ENCODE measurements at regions not wholly inside any gene's neighbourhood (a gene's known extent, or its start where the extent isn't known, plus 50 kb on each side); places are given as distances from the start of the nearest gene placed in this dataset.

DNA sequence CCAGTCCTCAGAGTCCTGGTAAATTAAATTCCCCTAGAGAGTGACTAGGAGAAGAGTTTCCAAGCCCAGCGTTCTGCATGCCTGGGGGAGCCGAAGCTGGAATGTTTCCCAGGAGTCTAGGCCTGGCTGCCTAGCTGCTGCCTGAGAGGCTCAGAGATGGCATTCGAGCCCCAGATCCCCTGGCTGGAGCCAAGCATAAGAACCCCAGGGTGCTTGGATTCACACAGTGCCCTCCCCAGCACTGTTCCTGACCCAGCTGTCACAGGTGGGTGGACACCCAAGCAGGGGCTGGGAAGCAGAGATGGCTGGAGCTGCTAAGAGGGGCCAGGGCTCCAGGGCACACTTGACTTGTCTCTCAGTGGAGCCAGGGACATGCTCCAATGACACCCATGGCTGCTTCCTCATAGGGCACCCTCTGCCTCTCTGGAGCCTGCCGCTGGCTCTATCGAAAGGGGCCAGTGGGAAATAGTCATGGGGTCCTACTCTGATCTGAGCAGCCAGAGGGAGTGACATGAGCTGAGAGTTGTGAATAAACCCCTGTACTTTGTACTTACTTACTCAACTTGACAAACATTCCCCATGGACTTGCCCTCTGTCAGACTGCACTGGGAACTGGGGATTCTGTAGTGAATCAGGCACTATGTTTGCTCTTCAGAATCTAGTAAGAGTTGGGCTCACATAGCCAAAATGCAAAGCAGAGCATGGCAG lies 62.6 kb upstream of the XPA start:
- no peak overlapping the region for H3K4me3 ChIP-seq
- DNase-seq (ENCODE audit: low read depth in 1 of 2, low spot score in 1 of 2) = peak; percentile 11 to 70
- peak; percentile 82 to 92 for ATAC-seq
- H3K4me1 ChIP-seq = peaks cover 22% of the 10 kb centered on the region
- CTCF ChIA-PET = interaction anchor here (0.9 to 1.9 kb wide), 7 partner anchors 9 to 141 kb away, joined by 3 to 7 read pairs (median 4); no protein-coding TSS in a partner anchor
- WGBS (ENCODE audit: missing lambda C conversion rate) = 52% methylated on average over 4 of the region's 5 CpGs
- peak overlapping the region; percentile 69 to 77 for H3K27ac ChIP-seq
- FAIRE-seq = no peak
- TF ChIP-seq FOSB (CRISPR knock-in tag; IDR thresholded peaks at IDR 0.05) = no peak
- TF ChIP-seq, protein P1, sequence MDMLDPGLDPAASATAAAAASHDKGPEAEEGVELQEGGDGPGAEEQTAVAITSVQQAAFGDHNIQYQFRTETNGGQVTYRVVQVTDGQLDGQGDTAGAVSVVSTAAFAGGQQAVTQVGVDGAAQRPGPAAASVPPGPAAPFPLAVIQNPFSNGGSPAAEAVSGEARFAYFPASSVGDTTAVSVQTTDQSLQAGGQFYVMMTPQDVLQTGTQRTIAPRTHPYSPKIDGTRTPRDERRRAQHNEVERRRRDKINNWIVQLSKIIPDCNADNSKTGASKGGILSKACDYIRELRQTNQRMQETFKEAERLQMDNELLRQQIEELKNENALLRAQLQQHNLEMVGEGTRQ (IDR thresholded peaks at IDR 0.05) = no peak
- TF ChIP-seq CHD4 (IDR thresholded peaks at IDR 0.05; ENCODE audit: borderline replicate concordance) = no peak
- no peak for TF ChIP-seq FOSL2 (IDR thresholded peaks at IDR 0.05)
- no peak for TF ChIP-seq FOSL2 (CRISPR knock-in tag; IDR thresholded peaks at IDR 0.05)
- TF ChIP-seq KDM5A (IDR thresholded peaks at IDR 0.05) = no peak
- no peak for TF ChIP-seq RFX5 (IDR thresholded peaks at IDR 0.05)
- no peak for TF ChIP-seq NPAS2 (CRISPR knock-in tag; IDR thresholded peaks at IDR 0.05; ENCODE audit: borderline replicate concordance)
- no peak for TF ChIP-seq NFE2L2 (conservative IDR thresholded peaks at IDR 0.05; ENCODE audit: low read length)
- TF ChIP-seq HDAC2 (IDR thresholded peaks at IDR 0.05) = no peak
- peaks cover 10% of the 10 kb centered on the region; the same call in 2 of the 3 replicates for H3K9me3 ChIP-seq
- H3K4me2 ChIP-seq = peak overlapping the region; percentile 75
- POLR2A ChIA-PET = no interaction called here

DNA sequence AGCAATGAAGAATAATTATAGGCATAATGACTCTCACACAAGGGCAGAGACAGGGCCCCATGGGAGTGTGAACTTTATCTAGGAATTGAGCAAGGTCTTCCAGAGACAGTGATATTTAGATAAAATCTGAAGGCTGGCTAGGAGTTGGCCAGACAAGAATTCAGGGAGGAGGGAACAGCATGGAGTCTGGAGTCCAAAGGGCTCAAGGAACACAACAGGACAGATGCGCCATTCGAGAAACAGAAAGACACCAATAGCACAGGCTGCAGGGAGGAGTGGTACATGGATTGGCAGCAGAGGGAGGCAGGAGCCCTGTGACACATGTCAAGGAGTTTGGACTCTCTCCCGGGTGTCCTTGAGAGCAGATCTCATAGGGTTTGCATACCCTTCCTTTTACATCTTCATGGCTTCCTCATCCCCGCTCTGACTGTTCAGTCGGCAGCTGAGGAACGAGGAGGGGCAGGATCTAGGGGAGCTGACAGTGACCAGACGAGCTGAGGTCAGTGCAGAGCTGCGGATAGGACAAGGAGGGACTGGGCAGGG lies 64.0 kb upstream of the XPA start:
- FAIRE-seq = no peak
- ChIA-PET CTCF (interaction anchor here (0.6 to 1.9 kb wide), 5 partner anchors 11 to 790 kb away, joined by 3 to 7 read pairs (median 4); no protein-coding TSS in a partner anchor), POLR2A (no interaction called here)
- 68% methylated on average over 8 of the region's 8 CpGs for WGBS (ENCODE audit: missing lambda C conversion rate)
- Histone ChIP-seq H3K4me2 (peak overlapping the region; percentile 75; the same call in 1 of the 3 replicates), H3K4me1 (peaks cover 22% of the 10 kb centered on the region), H3K9me3 (no peaks in the 10 kb centered on the region), H3K27ac (peak overlapping the region in 1 of 2 experiments; percentile 77; a peak in 2 of 6 replicates), H3K4me3 (no peak overlapping the region)
- TF ChIP-seq, protein P2, sequence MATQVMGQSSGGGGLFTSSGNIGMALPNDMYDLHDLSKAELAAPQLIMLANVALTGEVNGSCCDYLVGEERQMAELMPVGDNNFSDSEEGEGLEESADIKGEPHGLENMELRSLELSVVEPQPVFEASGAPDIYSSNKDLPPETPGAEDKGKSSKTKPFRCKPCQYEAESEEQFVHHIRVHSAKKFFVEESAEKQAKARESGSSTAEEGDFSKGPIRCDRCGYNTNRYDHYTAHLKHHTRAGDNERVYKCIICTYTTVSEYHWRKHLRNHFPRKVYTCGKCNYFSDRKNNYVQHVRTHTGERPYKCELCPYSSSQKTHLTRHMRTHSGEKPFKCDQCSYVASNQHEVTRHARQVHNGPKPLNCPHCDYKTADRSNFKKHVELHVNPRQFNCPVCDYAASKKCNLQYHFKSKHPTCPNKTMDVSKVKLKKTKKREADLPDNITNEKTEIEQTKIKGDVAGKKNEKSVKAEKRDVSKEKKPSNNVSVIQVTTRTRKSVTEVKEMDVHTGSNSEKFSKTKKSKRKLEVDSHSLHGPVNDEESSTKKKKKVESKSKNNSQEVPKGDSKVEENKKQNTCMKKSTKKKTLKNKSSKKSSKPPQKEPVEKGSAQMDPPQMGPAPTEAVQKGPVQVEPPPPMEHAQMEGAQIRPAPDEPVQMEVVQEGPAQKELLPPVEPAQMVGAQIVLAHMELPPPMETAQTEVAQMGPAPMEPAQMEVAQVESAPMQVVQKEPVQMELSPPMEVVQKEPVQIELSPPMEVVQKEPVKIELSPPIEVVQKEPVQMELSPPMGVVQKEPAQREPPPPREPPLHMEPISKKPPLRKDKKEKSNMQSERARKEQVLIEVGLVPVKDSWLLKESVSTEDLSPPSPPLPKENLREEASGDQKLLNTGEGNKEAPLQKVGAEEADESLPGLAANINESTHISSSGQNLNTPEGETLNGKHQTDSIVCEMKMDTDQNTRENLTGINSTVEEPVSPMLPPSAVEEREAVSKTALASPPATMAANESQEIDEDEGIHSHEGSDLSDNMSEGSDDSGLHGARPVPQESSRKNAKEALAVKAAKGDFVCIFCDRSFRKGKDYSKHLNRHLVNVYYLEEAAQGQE (IDR thresholded peaks at IDR 0.05) = no peak
- TF ChIP-seq EHMT2 (IDR thresholded peaks at IDR 0.05; ENCODE audit: low read depth) = no peak
- TF ChIP-seq CBX2 (IDR thresholded peaks at IDR 0.05; ENCODE audit: borderline replicate concordance, low read depth) = no peak
- no peak for TF ChIP-seq BHLHE40 (IDR thresholded peaks at IDR 0.05; ENCODE audit: low read depth, low read length)
- TF ChIP-seq CHD4 (IDR thresholded peaks at IDR 0.05; ENCODE audit: borderline replicate concordance) = no peak
- no peak for TF ChIP-seq JUN (IDR thresholded peaks at IDR 0.05)
- no peak for TF ChIP-seq NFE2L2 (conservative IDR thresholded peaks at IDR 0.05; ENCODE audit: low read length)
- DNase-seq (ENCODE audit: low read depth in 1 of 2, low spot score in 1 of 2) = no peak
- peak in 1 of 2 experiments; percentile 14; a peak in 2 of 6 replicates for ATAC-seq

DNA sequence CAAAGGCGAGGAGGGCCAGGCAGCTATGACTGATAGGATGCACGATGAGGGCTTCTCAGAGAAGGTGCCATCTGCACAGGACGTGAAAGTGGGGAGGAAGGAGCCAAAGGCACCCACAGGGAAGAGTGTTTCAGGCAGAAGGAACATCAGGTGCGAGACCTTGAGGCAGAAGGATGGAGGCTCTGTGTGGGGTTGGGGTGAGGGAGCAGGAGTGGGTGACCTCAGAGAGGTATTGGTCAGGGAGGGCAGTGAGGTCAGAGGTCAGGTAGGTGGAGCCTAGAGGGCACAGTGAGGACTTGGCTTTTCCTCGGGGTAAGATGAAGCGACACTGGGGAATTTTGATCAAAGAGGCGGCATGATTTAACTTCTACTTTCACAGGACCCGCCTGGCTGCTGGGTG lies 64.7 kb upstream of the XPA start:
- ChIA-PET POLR2A (no interaction called here), CTCF (interaction anchor here (0.9 to 2.5 kb wide), 3 partner anchors 12 to 92 kb away, joined by 3 to 12 read pairs (median 4); no protein-coding TSS in a partner anchor)
- Histone ChIP-seq H3K4me3 (no peak overlapping the region), H3K9me3 (no peaks in the 10 kb centered on the region), H3K27ac (no peak overlapping the region), H3K4me2 (no peak overlapping the region), H3K4me1 (peaks cover 22% of the 10 kb centered on the region)
- DNase-seq (ENCODE audit: low read depth in 1 of 2, low spot score in 1 of 2) (no peak), FAIRE-seq (no peak), ATAC-seq (no peak)
- WGBS (ENCODE audit: missing lambda C conversion rate) = 63% methylated on average over 8 of the region's 8 CpGs
- TF ChIP-seq CHD2 (IDR thresholded peaks at IDR 0.05; ENCODE audit: low read length, partially characterized antibody) (no peak), BHLHE40 (IDR thresholded peaks at IDR 0.05; ENCODE audit: low read depth, low read length) (no peak)

Measured in A549 (cell line).